ENCODE measurements at regions not wholly inside any gene's neighbourhood (a gene's known extent, or its start where the extent isn't known, plus 50 kb on each side); places are given as distances from the start of the nearest gene placed in this dataset.
"Not testable (repeated sequence)": the region's sequence is repeated elsewhere in the genome, so short reads cannot be mapped to it uniquely, and the experiment has no call there.

DNA sequence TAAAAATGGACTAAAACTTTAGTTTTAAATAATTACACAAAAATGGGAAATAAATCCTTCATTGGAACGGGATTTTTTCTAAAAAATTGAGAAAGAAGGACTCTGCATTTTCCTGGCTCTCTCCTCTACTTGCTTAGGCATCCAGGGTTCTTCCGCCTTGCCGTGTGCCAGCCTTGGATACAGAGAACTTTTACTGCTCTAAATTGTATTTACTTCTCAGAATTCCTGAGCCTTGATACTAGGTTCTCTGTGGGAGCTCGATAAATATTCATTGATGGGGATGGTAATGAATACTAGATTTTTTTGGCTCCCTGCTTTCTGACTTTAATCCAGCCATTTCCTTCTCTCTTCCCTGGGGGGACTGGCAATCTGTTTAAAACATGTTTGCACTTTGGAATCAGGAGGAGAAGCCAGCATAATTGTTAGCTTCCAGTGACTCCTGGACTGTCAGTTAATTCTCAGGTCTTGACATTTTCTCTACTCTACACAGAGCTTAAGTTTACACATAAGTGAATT lies 746.1 kb upstream of the LRRTM1 start:
- no peak for DNase-seq

DNA sequence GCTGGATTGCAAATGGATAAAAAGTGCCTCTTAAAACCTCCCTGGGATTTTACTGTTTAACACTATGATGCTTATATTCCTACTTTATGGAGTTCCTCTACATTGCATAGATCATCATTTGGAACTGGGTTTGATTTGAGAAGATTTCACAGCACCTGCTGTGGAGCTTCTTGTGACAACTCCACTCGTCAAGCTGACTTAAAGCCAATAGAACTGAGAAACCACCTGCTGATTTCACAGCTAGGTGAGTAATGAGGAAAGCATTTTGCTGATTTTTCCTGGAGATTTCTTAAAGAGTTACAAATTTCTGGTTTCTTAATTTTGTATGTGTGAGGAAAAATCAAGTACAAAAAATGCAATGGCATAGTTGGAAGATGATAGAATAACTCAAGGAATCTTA lies 739.1 kb upstream of the LRRTM1 start:
- no peak for DNase-seq

DNA sequence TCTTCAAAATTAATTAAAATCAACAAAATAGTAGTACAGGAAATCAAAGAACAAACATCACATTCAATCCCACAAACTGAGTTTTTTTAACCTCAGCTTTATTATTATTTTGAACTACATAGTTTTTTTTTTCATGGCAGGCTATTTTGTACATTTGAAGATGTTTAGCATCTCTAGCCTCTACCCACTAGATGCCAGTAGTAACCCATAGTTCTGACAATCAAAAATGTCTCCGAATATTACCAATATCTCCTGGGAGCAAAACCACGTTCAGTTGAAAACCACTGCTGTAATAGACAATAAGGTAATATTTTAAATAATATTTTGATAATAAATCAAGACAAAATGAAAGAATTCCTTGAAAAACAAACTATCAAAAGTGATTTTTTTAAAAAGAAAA lies 702.6 kb upstream of the LRRTM1 start:
- DNase-seq: no peak

DNA sequence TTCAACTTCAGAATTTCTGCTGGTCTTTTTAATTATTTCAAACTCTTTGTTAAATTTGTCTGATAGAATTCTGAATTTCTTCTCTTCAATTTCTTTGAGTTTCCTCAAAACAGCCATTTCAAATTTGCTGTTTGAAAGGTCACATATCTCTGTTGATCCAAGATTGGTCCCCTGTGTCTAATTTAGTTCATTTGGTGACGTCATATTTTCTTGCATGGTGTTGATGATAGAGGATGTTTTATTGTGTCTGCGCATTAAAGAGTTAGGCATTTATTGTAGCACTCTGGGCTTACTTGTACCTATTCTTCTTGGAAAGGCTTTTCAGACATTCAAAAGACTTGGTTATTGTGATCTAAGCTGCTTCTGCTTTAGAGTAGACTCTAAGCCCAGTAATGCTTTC lies 698.4 kb upstream of the LRRTM1 start:
- no peak for DNase-seq

DNA sequence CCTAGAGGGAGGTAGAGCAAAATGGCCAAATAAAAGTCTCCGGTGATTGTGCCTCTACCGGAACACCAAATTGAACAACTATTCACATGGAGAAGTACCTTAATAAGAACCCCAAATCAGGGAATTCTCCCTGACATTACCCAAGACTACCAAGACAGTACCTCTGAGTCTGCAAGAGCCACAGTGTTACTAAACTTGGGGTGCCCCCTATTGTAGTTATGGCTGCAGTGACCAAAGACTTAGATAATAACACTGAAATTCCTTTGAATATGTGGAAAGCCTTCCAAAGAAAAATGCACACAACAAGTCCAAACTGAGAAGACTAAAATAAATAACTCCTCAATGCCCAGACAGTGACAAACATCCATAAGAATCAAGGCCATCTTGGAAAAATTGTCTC lies 682.9 kb upstream of the LRRTM1 start:
- no peak for DNase-seq

DNA sequence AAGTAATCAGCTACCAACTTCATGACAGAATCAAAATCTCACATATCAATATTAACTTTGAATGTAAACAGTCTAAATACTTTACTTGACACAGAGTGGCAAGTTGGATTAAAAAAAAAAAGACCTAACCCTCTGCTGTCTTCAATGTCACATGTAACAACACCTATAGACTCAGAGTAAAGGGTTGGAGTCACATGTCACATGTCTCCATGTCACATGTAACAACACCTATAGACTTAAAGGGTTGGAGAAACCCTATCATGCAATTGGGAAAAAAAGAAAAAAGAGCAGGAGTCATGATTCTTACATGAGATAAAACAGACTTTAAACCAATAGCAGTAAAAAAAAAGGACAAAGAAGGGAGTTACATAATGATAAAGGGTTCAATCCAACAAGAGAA lies 665.3 kb upstream of the LRRTM1 start:
- no peak for DNase-seq

DNA sequence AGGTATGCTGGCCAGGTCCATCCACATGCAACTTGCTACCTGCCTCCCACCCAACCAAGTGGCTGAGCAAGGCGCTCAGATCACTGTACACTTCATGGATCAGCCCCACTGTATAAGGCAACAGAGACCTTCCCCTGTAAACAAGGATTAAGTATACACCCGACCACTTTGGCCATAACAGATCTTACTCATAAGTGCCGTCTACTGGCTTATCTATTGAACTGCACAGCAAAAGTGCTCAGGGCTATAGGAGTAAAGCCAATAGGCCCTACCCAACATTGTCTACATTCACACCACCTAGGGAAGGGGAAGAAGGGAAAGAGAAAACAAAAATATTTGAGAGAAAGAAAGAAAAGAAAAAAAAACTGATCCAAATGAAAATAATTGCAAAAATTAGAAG lies 663.9 kb upstream of the LRRTM1 start:
- no peak for DNase-seq

DNA sequence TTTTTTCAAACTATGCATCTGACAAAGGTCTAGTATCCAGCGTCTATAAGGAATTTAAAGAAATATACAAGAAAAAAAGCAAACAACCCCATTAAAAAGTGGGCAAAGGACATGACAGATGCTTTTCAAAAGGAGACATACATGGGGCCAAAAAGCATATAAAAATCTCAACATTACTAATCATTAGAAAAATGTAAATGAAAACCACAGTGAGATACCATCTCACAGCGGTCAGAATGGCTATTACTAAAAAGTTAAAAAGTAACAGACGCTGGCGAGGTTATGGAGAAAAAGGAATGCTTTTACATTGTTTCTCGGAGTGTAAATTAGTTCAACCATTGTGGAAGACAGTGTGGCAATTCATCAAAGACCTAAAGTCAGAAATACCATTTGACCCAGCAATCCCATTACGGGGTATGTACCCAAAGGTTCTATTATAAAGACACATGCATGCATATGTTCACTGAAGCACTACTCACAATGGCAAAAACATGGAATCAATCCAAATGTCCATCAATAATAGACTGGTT lies 643.1 kb upstream of the LRRTM1 start:
- DNase-seq: no peak

DNA sequence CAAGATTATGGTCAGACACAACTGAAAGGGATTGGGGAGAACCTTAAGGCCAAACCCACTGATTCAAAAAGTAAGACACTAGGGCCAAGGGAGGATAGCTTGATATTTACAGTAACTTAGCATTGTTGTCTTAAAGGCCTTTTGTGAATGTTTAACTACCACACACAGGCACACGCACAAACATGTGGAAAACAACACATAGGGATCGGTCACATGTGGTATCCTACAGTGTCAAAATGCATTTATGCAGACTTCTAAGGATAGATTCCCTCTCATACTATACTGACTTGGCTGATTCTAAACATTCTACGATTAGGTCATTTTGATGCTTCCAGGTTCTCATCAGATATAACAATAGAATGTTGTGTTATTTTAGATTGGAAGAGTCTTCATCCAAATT lies 638.9 kb upstream of the LRRTM1 start:
- DNase-seq: no peak

DNA sequence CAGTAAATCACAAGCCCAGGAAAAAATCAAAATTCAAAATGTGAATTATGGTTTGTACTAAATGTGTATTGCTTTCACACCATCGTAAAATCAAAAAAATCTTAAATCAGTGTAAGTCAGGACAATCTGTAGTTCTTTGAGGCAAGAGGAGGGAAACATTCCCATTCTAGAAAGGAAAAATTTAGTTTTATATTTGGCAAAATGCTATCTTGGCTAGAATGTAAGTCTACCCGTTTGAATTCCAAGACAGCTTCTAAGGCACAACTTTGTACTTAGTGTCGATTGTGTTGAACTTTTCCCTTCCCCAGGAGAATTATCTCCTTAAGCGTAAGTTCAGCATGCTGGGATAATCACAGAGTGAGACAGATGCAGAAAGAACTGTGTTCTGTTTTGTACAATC lies 638.2 kb upstream of the LRRTM1 start:
- no peak for DNase-seq

DNA sequence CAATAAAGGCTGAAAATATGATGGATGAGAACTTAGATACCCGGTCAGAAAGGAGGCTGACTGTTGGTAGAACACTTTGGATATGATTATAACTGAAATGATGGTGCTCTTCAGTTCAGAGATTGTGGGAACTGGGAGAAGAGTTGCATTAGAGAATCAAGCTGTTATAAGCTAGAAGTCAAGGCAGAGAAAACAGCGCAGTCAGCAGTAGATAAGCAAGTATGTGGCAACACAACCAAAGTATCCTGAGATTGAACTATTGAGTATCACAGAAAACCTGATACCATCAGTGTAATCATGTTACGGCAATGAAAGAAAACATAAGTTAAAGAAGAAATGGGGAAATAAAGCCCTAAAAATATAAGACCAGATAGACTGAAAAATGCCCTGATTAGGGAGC lies 633.9 kb upstream of the LRRTM1 start:
- no peak for DNase-seq

DNA sequence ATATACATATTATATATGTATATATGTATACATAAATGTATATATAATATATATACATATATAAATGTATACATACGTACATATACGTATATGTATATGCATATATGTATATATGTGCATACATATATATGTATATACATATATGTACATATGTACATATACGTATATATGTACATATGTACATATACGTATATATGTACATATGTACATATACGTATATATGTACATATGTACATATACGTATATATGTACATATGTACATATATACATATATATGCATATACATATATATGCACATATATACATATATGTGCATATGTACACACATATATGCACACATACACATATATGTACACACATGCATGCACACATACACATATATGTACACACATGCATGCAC lies 627.3 kb upstream of the LRRTM1 start:
- DNase-seq: not testable (repeated sequence)

DNA sequence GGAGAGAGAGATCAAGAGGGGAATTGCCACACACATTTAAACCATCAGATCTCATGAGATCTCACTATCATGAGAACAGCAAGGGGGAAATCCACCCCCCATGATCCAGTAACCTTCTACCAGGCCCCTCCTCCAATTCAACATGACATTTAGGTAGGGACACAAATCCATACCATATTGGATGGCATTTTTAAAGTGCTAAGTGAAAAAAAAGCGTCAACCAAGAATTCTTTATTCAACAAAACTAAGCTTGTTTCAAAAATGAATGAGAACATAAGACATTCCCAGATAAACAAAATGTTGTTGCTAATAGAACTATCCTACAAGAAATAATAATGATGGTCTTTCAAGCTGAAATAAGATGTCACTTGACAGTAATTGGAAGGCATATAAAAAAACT lies 626.2 kb upstream of the LRRTM1 start:
- no peak for DNase-seq

DNA sequence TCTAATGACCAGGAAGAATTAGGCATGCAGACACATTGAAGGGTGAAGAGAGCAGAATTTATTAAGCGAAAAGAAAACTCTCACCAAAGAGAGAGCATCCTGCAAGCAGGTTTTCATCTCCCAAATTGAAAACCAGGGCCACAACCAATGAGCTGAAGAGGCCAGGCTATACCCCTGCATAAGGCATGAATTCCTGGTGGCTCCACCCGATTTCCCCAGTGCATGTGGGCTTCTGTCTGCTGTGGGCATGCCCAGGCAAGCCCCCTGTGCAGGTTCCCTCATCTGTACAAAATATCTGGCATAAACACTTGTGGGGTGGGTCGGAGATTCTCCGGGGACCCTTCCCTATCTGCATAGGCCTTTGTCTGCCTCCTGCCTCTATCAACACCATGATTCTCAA lies 621.6 kb upstream of the LRRTM1 start:
- DNase-seq: no peak

DNA sequence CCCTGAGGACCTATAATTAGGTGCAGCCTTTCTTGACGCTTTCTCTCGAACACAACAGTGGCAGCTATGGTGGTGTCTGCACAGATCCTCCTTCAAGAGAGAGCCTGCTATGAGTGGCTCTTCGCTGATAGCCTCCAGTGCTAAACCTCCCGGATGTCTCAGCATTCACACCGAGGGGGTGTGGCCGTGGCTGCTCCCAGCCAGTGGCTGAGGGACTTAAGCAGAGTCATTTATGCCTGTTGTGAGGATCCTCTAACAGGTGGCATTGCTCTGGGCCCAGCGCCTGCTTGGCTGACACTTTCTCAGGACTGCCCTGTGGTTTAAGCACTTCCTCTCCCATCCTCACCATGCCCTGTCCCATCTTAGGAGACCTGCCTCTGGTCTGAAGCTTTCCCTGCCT lies 592.0 kb upstream of the LRRTM1 start:
- no peak for DNase-seq

DNA sequence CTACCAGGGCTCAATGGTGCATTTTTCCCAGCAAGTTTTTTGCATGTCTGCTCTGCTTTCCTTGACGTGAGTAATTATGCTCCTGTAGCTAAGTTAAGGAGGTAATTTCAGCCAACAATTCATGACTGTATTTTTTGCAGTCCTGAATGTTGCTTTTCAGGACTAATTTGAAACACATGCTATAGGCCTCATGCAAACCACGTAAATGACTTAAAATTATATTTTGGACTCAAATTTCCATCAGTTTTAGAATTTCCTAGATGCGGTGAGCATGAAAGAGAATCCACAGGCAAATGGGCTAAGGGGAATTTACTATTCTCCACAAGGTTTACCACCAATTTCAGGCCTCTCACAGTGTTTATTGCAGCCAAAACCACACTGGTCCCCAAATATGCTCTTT lies 589.9 kb upstream of the LRRTM1 start:
- DNase-seq: no peak

DNA sequence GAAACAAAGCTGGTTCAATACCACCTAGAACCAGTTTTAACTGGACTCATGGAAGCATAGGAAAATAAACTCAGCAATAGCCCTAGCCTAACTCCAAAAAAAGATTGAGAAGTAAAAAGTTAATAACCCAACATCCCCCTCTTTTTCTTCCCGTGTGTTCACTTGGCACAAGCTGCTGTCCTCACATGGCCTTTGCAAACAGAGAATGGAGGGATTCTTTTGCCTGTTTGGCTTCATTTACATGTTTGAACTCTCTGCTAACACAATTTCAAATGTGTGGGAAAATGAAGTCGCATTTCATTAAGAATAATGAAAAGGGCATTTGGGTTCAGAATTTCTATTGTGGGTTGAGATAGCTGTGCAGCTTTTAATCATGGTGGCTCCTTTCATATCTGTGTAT lies 589.2 kb upstream of the LRRTM1 start:
- no peak for DNase-seq

DNA sequence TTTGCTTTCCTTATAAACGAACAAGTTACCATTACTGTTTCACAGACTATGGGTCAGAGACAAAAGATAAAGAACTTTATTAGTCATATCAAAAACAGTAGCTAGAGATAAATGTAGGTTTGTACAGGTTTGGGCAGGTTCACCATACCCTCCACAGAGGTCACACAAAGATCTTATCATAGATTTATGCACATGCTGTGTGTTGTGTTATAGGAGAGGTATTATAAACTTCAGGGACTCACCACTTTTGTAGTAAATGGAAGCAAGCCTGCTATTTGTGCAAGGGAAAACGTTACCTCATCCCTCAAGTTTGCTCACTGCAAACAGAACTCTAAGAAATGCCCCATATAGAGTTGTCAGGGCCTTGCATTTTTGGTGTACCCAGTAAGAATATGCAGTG lies 584.5 kb upstream of the LRRTM1 start:
- no peak for DNase-seq

DNA sequence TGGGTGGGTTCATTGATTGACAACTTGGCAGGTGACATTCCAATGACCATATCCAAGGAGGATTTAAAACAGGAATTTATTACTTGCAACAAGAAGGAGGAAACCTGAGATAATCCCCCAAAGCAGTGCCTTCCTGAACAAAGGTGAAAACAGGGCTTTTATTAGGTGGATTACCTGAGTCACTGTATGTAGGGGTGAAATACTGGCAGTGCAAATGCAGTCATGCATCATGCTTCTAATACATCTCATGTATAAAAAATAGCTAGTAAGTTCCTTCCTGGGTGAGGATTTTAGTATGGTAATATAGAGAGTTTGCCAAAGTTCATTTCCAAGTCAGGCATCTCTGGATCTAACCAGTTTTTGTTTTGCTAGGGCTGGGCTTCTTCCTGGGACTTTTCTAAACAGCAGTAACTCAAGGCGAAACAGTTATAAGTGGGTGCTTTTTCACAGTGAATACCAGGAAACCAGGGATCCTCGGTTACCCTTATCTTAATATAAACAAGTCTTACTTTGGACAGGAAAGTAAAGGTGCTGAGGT lies 583.4 kb upstream of the LRRTM1 start:
- no peak for DNase-seq

DNA sequence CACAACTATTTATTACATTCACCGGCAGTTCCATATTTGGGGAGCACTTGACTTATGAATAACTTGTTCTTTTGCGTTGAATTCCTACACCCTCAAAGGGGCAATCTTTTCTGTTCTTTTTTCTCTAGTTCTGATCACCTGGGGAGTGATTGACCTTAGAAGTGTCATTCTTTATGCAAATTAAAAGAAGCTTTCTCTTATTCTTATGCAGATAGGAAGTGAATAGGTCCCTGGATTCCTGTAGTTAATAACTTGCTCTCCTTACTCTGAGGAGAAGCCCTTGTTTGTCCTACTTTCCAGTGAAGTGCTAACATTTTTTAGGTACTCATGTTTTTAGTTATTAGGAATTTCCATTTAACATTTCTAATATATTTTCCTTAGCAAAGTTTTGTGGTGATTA lies 569.8 kb upstream of the LRRTM1 start:
- DNase-seq: no peak

DNA sequence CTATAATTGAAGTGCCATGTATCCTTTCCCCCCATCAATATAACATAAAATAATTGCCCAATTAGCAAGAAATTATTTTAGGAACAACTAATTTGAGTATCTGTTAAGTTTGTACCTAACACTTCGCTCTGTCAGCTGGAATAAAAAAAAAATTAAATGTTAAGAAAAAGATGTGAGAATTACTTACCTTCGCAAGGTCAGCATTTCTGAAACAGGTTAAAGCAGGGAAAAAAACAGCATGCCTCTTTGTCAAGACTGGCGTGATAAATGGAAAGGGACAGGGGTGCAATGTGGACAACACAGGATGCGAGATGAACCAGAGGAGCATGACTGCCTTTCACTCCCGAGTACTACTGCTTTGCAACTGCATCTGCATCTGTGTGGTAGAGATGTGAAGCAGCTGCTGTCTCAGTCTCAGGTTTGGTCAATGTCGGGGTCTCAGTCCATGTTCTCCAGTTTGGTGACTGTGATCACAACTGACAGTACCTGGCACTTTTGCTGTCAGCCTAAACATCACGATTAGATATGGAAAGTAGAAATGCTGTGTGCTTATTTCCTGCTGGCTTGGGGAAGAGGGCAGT lies 565.4 kb upstream of the LRRTM1 start:
- DNase-seq: no peak

DNA sequence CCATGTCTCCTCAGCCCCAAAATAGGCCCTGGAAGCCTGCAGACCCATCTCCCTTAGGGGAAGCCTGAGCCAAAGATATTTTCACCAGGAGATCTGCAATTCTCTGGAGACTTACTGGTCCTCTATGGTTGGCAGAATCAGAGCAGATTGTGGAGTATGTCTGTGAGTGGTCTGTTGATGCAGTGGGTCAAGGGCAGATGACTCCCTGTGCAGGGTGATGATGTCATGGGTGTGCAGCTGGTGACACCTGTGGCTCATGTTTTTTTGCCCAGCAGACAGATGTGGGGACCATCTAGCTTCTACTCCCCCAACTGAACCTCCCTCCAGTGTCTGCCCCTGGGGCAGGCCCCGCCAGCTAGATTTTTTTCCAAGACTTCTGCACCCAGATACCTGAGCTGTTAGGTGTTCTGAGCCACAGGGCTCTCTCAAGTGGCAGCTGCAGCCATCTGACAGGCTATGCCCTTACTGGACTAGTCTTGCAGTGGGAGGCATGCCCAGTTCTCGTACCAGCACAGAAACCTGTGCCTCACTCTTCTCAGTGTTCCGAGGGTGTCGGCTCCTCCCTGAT lies 558.7 kb upstream of the LRRTM1 start:
- no peak for DNase-seq

DNA sequence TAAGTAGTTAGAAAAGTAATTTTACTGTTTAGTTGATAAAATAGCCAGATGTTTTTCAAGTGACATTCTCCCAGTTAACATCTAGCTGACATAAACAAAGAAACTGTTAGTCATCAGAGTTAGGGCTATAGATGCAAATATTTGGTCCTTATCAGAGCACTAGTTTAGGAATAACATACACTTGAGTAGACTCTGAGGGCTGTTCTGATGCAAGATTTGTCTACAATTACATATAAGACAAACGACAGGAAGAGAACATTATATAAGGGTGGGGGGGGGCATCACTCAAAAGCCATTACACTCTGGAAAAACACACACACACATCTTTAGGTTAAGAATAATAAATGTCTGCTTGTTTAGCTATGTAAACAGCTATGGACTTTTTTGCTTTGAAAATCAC lies 554.4 kb upstream of the LRRTM1 start:
- DNase-seq: no peak

DNA sequence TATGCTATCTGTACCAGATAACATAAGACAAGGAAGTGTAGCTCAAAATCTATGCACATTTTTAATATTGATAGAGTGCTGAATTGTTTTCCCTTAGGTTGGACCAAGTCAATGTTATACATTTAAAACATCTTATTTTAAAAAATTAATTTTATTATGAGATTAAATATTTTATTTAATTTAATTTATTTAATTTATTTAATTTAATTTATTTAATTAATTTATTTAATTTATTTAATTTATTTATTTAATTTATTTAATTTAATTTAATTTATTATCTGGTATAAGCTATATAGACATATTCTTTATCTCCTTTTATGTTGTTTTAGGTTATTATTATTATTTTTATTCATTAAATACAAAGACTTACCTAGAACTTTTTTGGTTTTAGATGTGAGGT lies 551.7 kb upstream of the LRRTM1 start:
- DNase-seq: no peak

DNA sequence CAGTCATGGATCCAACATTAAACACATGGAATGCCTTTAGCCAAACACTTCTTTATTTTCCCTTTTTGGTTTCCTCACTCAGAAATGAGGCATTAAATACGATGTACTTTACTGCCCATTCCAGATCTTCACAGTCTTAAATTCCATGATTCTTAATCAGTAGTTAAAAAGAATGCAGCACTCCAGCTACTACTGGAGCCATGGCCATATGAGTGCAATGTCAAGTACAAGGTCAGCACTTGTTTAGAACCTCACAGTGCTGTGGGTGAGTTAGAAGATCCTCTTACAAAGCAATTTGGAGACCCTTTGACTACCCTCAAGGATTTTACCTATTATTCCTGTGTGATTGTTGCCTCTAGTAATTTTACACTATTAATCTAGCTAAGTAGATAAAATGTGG lies 550.3 kb upstream of the LRRTM1 start:
- no peak for DNase-seq

Measured in NCI-H1092 (cell line).